Prostate gland (tissue), 2 donors: ENCODE measurements at regions not wholly inside any gene's neighbourhood (a gene's known extent, or its start where the extent isn't known, plus 50 kb on each side); places are given as distances from the start of the nearest gene placed in this dataset.

ENCODE experiments used
- DNase-seq: peaks from one replicate; pipeline ENCODE4 v3.0.0-alpha.2; 2019; ENCODE audit warnings: low spot score
- H3K27ac ChIP-seq, 2 donors: fragments of 200-600 bp; sonication (generic); 2 replicates each; pipeline ENCODE4 v1.5.1; 2017 to 2019
- H3K27me3 ChIP-seq: fragments of 200-600 bp; sonication (generic); replicated peaks from 2 replicates; pipeline ENCODE4 v1.5.1; 2019; ENCODE audit not compliant: insufficient read depth
- H3K36me3 ChIP-seq, 2 donors: fragments of 200-600 bp; sonication (generic); 1 replicate in 1 of 2; 2 replicates in 1 of 2; pipeline versions ENCODE4 v1.5.1 to v1.8.1; 2017 to 2019
- H3K4me1 ChIP-seq: fragments of 200-600 bp; sonication (generic); replicated peaks from 2 replicates; pipeline ENCODE4 v1.5.1; 2019
- H3K4me3 ChIP-seq, 2 donors: fragments of 200-600 bp; sonication (generic); 2 replicates each; pipeline ENCODE4 v1.5.1; 2017 to 2019
- H3K9me3 ChIP-seq: fragments of 200-600 bp; sonication (generic); 2 replicates; pipeline ENCODE4 v1.5.1; 2017
- POLR2A ChIP-seq: fragments of 450-650 bp; IDR thresholded peaks from one replicate; pipeline ENCODE4 v1.6.1; 2016; ENCODE audit warnings: antibody characterized with exemption, mild to moderate bottlenecking
- POLR2AphosphoS5 ChIP-seq: sonication (generic); formaldehyde crosslinking; IDR thresholded peaks from one replicate; pipeline ENCODE4 v1.6.1; 2017; ENCODE audit warnings: antibody characterized with exemption
- WGBS: methylation state at CpG from one replicate; pipeline ENCODE4 v1.1.5; 2018; 5-methylcytosine and 5-hydroxymethylcytosine counted together
- intact Hi-C: fragments of 100-400 bp; cut with DNase I; formaldehyde crosslinking; loops from one replicate; pipeline ENCODE4 v1.14.2; 2022
- TF ChIP-seq, protein P1 (sequence below), 4 experiments: fragments of 200-600 bp in 2 of 4; fragments of 450-650 bp in 2 of 4; sonication (generic) in 2 of 4; IDR thresholded peaks; 1 replicate in 3 of 4; 2 replicates in 1 of 4; pipeline ENCODE4 v1.5.1; 2016 to 2019; ENCODE audit warnings: antibody characterized with exemption in 4 of 4, mild to moderate bottlenecking in 2 of 4, moderate library complexity in 2 of 4

DNA sequence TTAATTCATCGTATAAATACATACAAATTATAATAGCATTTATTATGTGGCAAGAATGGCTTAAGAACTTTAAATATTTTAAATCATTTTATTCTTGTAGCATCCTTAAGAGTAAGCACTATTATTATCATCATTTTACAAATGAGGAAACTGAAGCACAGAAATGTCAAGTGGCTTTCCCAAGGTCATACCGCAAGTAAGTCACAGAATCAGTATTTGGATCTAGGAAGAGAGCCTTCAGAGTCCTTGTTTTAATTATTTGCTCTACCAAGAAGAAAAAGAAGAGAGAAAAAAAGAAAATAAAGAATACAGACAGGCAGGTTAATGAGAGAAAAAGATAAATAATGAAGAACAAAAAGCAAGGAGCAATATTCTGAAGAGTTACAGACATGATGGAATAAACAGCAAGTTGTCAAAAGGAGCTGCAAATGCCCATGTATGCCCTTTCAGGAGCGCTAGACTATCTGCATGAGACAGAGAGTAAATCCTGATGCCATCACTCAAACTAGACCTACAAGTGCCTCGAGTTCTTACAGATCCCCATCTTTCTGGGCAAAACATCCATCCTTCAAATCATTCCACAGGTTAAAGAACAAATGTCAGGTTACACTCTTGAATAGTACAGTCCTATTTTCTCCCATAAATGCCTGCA lies 57.8 kb upstream of the ETAA1 start:
- Histone ChIP-seq H3K27me3 (no peaks in the 10 kb centered on the region), H3K9me3 (no peaks in the 10 kb centered on the region), H3K36me3 (no peaks in the 10 kb centered on the region), H3K27ac (no peak overlapping the region), H3K4me1 (no peaks in the 10 kb centered on the region), H3K4me3 (no peak overlapping the region)
- WGBS = 82% methylated on average over 4 of the region's 4 CpGs
- intact Hi-C loops = no loop called here
- no peak for DNase-seq
- TF ChIP-seq POLR2AphosphoS5 (no peak), POLR2A (no peak)
- TF ChIP-seq, protein P1, sequence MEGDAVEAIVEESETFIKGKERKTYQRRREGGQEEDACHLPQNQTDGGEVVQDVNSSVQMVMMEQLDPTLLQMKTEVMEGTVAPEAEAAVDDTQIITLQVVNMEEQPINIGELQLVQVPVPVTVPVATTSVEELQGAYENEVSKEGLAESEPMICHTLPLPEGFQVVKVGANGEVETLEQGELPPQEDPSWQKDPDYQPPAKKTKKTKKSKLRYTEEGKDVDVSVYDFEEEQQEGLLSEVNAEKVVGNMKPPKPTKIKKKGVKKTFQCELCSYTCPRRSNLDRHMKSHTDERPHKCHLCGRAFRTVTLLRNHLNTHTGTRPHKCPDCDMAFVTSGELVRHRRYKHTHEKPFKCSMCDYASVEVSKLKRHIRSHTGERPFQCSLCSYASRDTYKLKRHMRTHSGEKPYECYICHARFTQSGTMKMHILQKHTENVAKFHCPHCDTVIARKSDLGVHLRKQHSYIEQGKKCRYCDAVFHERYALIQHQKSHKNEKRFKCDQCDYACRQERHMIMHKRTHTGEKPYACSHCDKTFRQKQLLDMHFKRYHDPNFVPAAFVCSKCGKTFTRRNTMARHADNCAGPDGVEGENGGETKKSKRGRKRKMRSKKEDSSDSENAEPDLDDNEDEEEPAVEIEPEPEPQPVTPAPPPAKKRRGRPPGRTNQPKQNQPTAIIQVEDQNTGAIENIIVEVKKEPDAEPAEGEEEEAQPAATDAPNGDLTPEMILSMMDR (IDR thresholded peaks at IDR 0.05) = no peak

DNA sequence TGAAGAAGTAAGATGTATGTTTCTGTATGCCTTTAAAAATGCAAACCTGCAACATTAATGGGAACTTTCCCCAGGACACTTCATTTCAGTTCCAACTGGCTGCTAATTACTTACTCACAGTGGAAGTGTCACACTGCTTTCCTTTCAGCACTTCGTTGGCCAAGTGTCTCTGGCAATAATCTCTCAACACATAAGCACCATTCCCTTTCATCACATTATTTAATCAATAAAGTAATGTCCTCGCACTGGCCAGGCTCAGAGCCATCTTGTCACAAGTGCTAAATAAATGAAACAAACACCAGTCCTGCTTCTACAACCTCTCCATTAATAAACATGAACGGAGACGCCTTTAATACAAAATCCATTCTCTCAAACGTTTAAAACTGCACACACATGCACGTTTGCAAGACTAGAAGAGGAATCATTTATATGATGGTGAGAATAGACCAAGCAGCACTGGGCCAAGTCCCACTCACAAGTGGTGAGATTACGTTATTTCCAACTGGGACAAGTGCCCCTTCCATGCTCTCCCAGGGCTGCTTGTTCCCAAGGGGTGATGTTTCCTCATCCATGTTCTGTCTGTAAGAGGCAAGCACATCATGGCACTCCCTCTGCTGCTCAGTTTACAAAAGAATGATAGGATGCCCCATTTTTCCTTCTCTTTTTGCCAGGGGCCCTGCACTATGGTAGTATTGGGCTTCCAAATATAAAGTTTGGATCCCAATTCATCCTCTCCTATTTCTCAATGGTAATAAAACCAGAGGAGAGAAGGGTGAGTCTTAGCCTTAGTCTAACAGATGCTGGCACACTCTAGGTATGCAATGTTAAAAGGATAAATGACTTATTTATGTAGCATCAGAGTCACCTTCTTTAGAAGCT lies 56.8 kb upstream of the ETAA1 start:
- H3K9me3 ChIP-seq = no peaks in the 10 kb centered on the region
- H3K36me3 ChIP-seq = no peaks in the 10 kb centered on the region
- no peak overlapping the region for H3K4me3 ChIP-seq
- H3K27me3 ChIP-seq = no peaks in the 10 kb centered on the region
- no peak overlapping the region for H3K27ac ChIP-seq
- TF ChIP-seq POLR2AphosphoS5 (no peak), POLR2A (no peak)
- TF ChIP-seq, protein P1 (IDR thresholded peaks at IDR 0.05) = no peak
- 62% methylated on average over 7 of the region's 7 CpGs for whole genome bisulfite sequencing
- intact Hi-C loops = no loop called here
- DNase-seq = no peak
- no peaks in the 10 kb centered on the region for H3K4me1 ChIP-seq

DNA sequence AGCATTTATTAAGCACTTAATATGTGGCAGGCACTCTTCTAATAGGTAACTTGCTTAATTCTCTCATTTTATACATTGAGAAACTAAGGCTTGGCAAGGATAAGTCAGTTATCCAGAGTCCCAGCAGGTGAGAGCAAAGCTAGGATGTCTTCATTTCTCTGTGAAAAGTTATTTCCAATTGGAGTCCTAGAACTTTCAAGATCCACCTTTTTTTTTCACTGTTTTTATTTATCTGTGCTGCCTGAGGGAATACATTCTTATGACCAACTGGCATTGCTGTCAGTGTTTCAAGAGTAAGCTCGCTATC lies 56.2 kb upstream of the ETAA1 start:
- TF ChIP-seq, protein P1 (IDR thresholded peaks at IDR 0.05) = no peak
- no peak for TF ChIP-seq POLR2A
- TF ChIP-seq POLR2AphosphoS5 = no peak

DNA sequence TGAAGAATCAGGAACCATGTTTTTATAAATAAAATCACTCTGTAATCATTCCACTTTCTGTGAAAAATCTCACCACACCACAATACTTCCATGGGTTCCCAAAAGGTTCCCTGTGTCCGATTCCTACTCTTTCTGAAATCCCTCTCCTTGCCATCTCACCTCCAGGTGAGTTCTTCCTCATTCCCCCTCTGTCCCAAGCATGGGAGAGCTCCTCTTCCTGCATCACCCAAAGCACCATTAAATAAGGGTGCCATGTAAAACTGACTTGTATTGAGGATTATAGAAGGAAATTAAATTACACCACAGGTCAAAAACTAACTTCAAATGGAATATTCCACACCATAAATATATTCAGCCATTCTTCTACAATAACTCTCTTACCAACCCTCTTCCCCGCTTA lies 55.8 kb upstream of the ETAA1 start:
- Histone ChIP-seq H3K27ac (no peak overlapping the region), H3K27me3 (no peaks in the 10 kb centered on the region), H3K9me3 (no peaks in the 10 kb centered on the region), H3K36me3 (no peaks in the 10 kb centered on the region), H3K4me3 (no peak overlapping the region), H3K4me1 (no peaks in the 10 kb centered on the region)
- TF ChIP-seq POLR2AphosphoS5 = no peak
- WGBS = 92% methylated on average over 2 of the region's 2 CpGs
- no peak for DNase-seq
- intact Hi-C loops = no loop called here

More for the DNA sequence above, 56.2 kb upstream of the ETAA1 start:
- H3K27me3 ChIP-seq = no peaks in the 10 kb centered on the region
- WGBS = 86% methylated on average over 1 of the region's 1 CpG
- H3K27ac ChIP-seq = no peak overlapping the region
- no peaks in the 10 kb centered on the region for H3K9me3 ChIP-seq
- no peaks in the 10 kb centered on the region for H3K36me3 ChIP-seq
- H3K4me1 ChIP-seq = no peaks in the 10 kb centered on the region
- no peak for DNase-seq
- no peak overlapping the region for H3K4me3 ChIP-seq
- intact Hi-C loops = no loop called here

DNA sequence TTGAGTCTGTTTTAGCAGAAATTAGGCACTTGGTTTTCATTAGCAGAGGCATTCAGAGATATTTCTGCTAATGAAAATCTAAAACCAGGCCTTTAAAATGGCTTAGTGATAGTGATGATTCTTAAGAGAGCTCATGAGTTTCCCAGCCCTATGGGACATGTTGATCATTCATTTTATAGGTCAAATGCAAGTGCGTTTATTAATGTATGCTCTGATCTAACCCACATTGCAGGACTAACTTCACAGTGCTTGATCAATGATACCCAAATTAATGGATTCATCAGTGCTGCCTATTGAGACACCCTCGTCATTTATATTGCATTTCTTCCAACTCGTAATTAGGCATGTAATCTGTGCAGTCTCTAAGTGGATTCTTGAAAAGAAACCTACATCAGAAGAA lies 54.7 kb upstream of the ETAA1 start:
- TF ChIP-seq POLR2A (no peak), POLR2AphosphoS5 (no peak)
- TF ChIP-seq, protein P1 (IDR thresholded peaks at IDR 0.05) = no peak
- Histone ChIP-seq H3K36me3 (no peaks in the 10 kb centered on the region), H3K9me3 (no peaks in the 10 kb centered on the region), H3K4me3 (no peak overlapping the region), H3K4me1 (no peaks in the 10 kb centered on the region), H3K27me3 (no peaks in the 10 kb centered on the region), H3K27ac (no peak overlapping the region)
- no peak for DNase-seq
- 94% methylated on average over 3 of the region's 3 CpGs for WGBS
- intact Hi-C loops = no loop called here
